Psoas muscle (tissue), 7 donors: ENCODE measurements at regions not wholly inside any gene's neighbourhood (a gene's known extent, or its start where the extent isn't known, plus 50 kb on each side); places are given as distances from the start of the nearest gene placed in this dataset.

Experiments used
- ATAC-seq, 4 donors: fragments of 200-7000 bp; cut with Tn5 transposase; one replicate each; pipeline ENCODE4 v1.9.1; 2020; ENCODE audit warnings: moderate library complexity in 3 of 4, mild to moderate bottlenecking in 2 of 4
- DNase-seq, 2 donors: peaks; one replicate each; pipeline ENCODE4 v3.0.0-alpha.2; 2020
- H3K27ac ChIP-seq: fragments of 200-600 bp; one replicate; pipeline ENCODE4 v1.8.0; 2022
- H3K27me3 ChIP-seq, 3 donors: fragments of 200-600 bp in 1 of 3; one replicate each; pipeline versions ENCODE4 v1.6.1 to v1.8.0; 2013 to 2022; ENCODE audit warnings: low read length in 2 of 3, mild to moderate bottlenecking in 2 of 3, moderate library complexity in 1 of 3; ENCODE audit not compliant: insufficient read depth in 3 of 3
- H3K36me3 ChIP-seq, 2 donors: fragments of 200-600 bp in 1 of 2; one replicate each; pipeline versions ENCODE4 v1.6.1 to v1.8.0; 2013 to 2022; ENCODE audit warnings: low read depth in 1 of 2, mild to moderate bottlenecking in 1 of 2, moderate library complexity in 1 of 2; ENCODE audit not compliant: insufficient read depth in 1 of 2
- H3K4me1 ChIP-seq: fragments of 200-600 bp; one replicate; pipeline ENCODE4 v1.8.0; 2022
- H3K4me3 ChIP-seq: fragments of 200-600 bp; one replicate; pipeline ENCODE4 v1.8.0; 2022; ENCODE audit warnings: mild to moderate bottlenecking
- H3K9me3 ChIP-seq: fragments of 200-600 bp; one replicate; pipeline ENCODE4 v1.8.0; 2022
- WGBS, 3 donors: extraction: QIAGEN DNeasy Blood & Tissue Kit; methylation state at CpG; one replicate each; pipeline versions ENCODE4 v1.1.6 to v1.1.7; 2013; 5-methylcytosine and 5-hydroxymethylcytosine counted together
- intact Hi-C, 2 donors: fragments of 100-400 bp; cut with DNase I; formaldehyde crosslinking; loops; one replicate each; pipeline versions ENCODE4 v1.11.0 to v1.14.2; 2022
- TF ChIP-seq, protein P1 (sequence below): fragments of 200-600 bp; IDR thresholded peaks from one replicate; pipeline ENCODE4 v1.8.0; 2022; ENCODE audit warnings: antibody characterized with exemption
- donor health status: healthy with polysubstance abuse.
- donor health status: DM: no; HTN: no; CAD: no; lungs with moderate emphysema.
- donor health status: Bipolar disorder and iron deficiency.
- donor health status: healthy.
- donor health status: DM: yes; HTN: yes; CAD: no.
- donor health status: DM: no; HTN: no; CAD: no.
- donor health status: DM: yes; HTN: yes; CAD: no.

- no peaks in the 10 kb centered on the region for H3K4me1 ChIP-seq
- no peaks in the 10 kb centered on the region for H3K27me3 ChIP-seq
- 24 to 41% (median 25%) methylated on average over 1 of the region's 1 CpG for WGBS, 3 donors
- no peaks in the 10 kb centered on the region for H3K36me3 ChIP-seq
- TF ChIP-seq, protein P1, sequence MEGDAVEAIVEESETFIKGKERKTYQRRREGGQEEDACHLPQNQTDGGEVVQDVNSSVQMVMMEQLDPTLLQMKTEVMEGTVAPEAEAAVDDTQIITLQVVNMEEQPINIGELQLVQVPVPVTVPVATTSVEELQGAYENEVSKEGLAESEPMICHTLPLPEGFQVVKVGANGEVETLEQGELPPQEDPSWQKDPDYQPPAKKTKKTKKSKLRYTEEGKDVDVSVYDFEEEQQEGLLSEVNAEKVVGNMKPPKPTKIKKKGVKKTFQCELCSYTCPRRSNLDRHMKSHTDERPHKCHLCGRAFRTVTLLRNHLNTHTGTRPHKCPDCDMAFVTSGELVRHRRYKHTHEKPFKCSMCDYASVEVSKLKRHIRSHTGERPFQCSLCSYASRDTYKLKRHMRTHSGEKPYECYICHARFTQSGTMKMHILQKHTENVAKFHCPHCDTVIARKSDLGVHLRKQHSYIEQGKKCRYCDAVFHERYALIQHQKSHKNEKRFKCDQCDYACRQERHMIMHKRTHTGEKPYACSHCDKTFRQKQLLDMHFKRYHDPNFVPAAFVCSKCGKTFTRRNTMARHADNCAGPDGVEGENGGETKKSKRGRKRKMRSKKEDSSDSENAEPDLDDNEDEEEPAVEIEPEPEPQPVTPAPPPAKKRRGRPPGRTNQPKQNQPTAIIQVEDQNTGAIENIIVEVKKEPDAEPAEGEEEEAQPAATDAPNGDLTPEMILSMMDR: no peak
- DNase-seq (peak; percentile 55 to 69), ATAC-seq (peak in 2 of 4 donors; percentile 39 to 54)
- intact Hi-C loops: no loop called here
- no peaks in the 10 kb centered on the region for H3K9me3 ChIP-seq
- H3K27ac ChIP-seq: no peak overlapping the region
- H3K4me3 ChIP-seq: no peak overlapping the region
These were observed 128.3 kb upstream of the CCNH start for GRCh38 chr5:87541033-87541432.

DNA sequence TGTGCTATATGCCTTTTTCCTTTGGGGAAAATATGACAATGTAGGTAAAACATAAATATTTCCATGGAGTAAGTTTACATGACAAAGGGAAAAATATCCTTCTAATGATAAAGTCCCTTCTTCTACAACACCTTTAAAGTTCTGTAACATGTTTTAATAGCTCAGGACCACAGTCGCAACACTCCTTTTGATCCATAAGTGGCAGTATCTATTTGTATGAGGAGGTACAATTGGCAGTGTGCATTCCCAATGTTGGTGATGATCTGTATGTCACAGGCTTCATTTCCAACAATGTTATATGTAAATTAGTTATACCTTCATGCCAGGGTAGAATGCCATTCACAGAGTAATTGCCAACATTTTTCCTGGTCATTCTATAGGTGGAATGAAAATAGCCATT, 127.1 kb upstream of the CCNH start:
- Histone ChIP-seq H3K36me3 (no peaks in the 10 kb centered on the region), H3K4me1 (no peaks in the 10 kb centered on the region), H3K27me3 (no peaks in the 10 kb centered on the region), H3K4me3 (no peak overlapping the region), H3K9me3 (no peaks in the 10 kb centered on the region), H3K27ac (no peak overlapping the region)
- no peak for ATAC-seq
- intact Hi-C loops: no loop called here
- TF ChIP-seq, protein P1: no peak
- WGBS, 3 donors: 79 to 95% (median 86%) methylated on average over 1 of the region's 1 CpG
- DNase-seq: no peak

DNA sequence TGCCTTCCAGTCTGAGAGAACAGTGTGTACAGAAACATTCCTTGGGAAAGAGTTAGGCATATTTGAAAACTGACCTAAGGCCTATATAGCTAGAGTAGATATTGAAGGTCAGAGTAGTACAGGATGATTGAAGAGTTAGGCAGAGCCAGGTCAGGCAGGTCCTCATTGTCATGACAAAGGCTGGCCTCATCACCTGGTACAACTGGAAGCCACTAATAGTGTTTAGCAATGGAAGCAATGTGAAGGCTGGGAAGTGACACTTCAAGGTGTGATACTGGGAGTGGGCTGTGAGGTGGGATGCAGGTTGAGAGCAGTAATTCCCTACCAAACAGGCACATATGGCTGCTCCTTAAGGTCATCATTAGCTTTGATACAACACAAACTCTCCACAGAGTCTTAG, 123.6 kb upstream of the CCNH start:
- no peaks in the 10 kb centered on the region for H3K36me3 ChIP-seq
- DNase-seq: no peak
- H3K9me3 ChIP-seq: no peaks in the 10 kb centered on the region
- no peaks in the 10 kb centered on the region for H3K4me1 ChIP-seq
- H3K4me3 ChIP-seq: no peak overlapping the region
- ATAC-seq: no peak
- no peak overlapping the region for H3K27ac ChIP-seq
- no peaks in the 10 kb centered on the region for H3K27me3 ChIP-seq
- TF ChIP-seq, protein P1: no peak
- intact Hi-C loops: no loop called here

- Histone ChIP-seq H3K4me1 (no peaks in the 10 kb centered on the region), H3K36me3 (no peaks in the 10 kb centered on the region), H3K27ac (no peak overlapping the region), H3K9me3 (no peaks in the 10 kb centered on the region), H3K4me3 (no peak overlapping the region), H3K27me3 (no peaks in the 10 kb centered on the region)
- TF ChIP-seq, protein P1: no peak
- intact Hi-C loops: no loop called here
- no peak for ATAC-seq
- DNase-seq: no peak
These were observed 123.0 kb upstream of the CCNH start for GRCh38 chr5:87535706-87536105.

GRCh38 chr5:87529486-87530076, 116.9 kb upstream of the CCNH start:
- H3K4me1 ChIP-seq: no peaks in the 10 kb centered on the region
- 90 to 96% (median 92%) methylated on average over 1 of the region's 1 CpG for WGBS, 3 donors

More at GRCh38 chr5:87529486-87530076, 116.9 kb upstream of the CCNH start:
- H3K9me3 ChIP-seq: no peaks in the 10 kb centered on the region
- no peak overlapping the region for H3K4me3 ChIP-seq
- TF ChIP-seq, protein P1: no peak
- no peaks in the 10 kb centered on the region for H3K36me3 ChIP-seq
- intact Hi-C loops: no loop called here
- no peak overlapping the region for H3K27ac ChIP-seq
- DNase-seq: no peak
- ATAC-seq: no peak
- H3K27me3 ChIP-seq: no peaks in the 10 kb centered on the region
